ENCODE measurements at regions not wholly inside any gene's neighbourhood (a gene's known extent, or its start where the extent isn't known, plus 50 kb on each side); places are given as distances from the start of the nearest gene placed in this dataset.

GRCh38 chr5:74376187-74376586, 264.3 kb downstream of the ENC1 start:
- no peak for DNase-seq (ENCODE audit: low read depth)

DNA sequence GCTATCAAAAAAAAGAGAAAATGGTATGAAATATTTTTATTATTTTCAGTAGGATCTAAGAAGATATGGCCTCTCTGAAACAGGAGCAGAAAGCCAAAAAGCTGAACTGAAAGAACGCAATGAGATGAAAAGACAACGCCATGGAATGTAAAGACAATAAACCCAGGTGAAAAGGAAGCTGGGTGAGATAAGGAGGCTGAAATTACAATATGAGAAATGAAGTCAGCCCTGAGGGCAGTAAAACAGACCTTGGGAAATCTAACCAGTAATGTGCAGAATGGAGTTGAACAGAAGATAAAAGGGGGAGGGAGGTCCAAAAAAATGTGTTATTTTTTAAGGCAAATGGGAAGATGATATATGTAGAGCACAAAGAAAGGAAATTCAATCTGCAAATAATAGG, 265.3 kb downstream of the ENC1 start:
- DNase-seq (ENCODE audit: low read depth): no peak

- no peak for DNase-seq (ENCODE audit: low read depth)
These were observed 265.9 kb downstream of the ENC1 start for GRCh38 chr5:74374656-74375055.

- DNase-seq (ENCODE audit: low read depth): no peak
These were observed 267.5 kb downstream of the ENC1 start for GRCh38 chr5:74373076-74373475.

- DNase-seq (ENCODE audit: low read depth): no peak
These were observed 267.9 kb downstream of the ENC1 start for GRCh38 chr5:74372502-74373064.

- no peak for DNase-seq (ENCODE audit: low read depth)
These were observed 268.5 kb downstream of the ENC1 start for GRCh38 chr5:74372051-74372450.

- DNase-seq (ENCODE audit: low read depth): no peak
These were observed 268.9 kb downstream of the ENC1 start for GRCh38 chr5:74371621-74372020.

DNA sequence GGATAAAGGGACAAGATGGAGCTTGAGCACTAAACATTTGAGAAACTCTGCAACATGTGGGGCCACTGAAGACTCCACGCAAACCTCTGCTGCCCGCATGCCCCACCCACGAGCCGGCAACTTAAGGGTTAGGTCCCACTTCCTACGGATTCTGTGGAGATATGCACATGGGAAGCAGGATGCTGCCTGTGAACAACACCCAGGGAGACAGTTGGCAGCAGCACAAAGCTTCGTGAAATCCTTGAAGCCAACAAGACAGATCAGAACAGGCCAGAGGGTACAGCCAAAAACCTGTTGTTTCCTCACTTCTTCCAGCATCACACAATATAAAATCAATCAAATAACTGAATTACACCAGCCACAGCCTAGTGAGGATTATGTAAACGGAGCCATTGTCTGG, 270.4 kb downstream of the ENC1 start:
- no peak for DNase-seq (ENCODE audit: low read depth)

GRCh38 chr5:74369173-74369572, 271.4 kb downstream of the ENC1 start:
- DNase-seq (ENCODE audit: low read depth): no peak

DNA sequence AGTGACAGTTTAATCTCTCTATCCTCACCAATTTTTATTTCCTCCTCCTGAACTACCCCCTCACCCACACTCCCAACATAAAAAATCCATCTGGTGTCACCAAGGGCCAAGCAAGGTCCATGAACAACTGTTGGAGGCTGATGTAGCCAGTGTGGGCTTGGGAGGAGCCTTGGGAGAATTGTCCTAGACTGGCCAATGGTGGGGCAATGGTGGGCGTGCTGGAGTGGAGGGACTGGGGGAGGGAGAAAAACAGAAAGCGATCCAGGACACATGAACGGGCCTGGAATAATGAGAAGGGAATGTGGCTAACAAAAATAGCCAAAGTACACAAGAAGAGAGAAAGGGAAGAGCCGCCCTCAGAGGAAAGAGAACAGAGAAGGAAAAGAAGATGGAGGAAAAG, 272.6 kb downstream of the ENC1 start:
- DNase-seq (ENCODE audit: low read depth): no peak

GRCh38 chr5:74367241-74367733, 273.2 kb downstream of the ENC1 start:
- DNase-seq (ENCODE audit: low read depth): no peak

DNA sequence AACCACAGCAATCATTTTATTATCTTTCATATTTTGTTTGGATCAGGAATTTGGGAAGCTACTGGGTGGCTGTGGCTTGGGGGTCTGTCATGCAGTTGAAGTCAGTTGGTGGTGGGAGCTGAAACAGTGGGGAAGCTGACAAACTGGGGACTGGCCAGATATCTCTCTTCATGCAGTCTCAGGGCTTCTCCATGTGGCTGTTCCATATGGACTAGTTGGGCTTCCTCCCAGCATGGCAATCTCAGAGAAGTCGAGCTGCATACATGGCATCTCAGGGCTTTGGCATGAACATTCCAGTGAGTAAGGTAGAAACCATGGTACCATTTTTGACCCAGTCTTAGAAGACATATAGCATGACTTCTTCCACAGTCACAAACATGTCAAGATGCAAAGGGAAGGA, 274.8 kb downstream of the ENC1 start:
- DNase-seq (ENCODE audit: low read depth): no peak

DNA sequence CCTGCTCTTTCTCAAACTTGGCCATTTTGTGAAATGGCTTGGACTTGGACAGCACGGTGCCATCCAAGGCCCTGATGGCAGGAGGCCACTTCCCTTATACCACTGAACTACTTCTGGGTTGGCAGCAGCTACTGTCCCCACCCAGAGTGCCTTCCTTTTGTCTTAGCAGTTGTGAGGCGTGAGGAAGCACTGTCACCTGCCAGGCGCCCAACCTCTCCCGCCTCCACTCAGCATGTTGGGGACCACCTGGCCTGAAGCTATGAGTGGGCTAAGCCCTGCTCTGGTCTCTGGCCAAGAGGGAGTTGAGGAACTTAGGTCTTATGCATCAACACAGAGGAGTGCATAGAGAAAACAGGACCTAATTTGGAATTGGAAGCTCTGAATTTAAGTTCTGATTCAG, 276.0 kb downstream of the ENC1 start:
- no peak for DNase-seq (ENCODE audit: low read depth)

- no peak for DNase-seq (ENCODE audit: low read depth)
These were observed 276.8 kb downstream of the ENC1 start for GRCh38 chr5:74363603-74364205.

DNA sequence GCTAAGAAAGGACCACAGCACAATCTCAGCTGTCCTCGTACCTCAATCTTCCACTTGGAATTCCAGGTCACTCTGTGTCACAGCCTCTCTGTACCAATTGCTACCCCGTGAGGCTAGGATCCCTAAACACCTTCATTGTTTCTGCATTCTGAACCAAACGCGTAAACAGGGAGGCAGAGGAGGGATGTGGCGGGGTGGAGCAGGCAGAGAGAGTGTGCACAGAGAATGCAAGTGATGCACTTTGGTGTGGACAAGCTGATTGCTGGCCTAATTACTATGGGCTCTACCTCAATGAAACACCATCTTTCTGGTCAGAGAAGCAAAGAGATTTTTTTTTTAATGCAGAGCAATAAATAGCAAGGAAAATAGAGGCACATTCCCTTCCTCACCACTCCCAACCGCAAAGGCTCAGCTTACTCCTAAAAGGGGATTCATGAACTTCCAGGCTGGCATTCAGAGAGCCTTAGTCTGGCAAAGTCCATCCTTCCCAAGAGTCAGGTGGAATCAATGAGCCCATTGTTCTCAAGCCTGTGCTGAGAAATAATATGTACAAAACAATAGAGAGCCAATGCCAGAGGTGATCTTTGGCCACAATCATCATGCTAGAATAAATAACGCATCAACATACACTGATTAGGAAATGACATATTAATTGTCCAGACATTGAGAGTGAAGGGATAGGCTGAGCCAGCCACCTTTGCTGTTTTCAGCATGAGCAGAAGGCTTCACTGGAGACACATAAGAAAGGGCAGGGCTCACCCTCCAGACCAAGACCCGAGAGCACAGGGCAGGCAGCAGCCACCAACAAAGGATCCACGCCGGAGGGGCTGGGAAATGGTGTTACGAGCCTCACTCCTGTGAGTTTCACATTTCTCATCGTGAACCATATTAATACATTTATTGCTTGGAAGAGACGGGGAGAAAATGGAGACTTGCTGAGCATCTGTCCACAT, 278.8 kb downstream of the ENC1 start:
- DNase-seq (ENCODE audit: low read depth): no peak

DNA sequence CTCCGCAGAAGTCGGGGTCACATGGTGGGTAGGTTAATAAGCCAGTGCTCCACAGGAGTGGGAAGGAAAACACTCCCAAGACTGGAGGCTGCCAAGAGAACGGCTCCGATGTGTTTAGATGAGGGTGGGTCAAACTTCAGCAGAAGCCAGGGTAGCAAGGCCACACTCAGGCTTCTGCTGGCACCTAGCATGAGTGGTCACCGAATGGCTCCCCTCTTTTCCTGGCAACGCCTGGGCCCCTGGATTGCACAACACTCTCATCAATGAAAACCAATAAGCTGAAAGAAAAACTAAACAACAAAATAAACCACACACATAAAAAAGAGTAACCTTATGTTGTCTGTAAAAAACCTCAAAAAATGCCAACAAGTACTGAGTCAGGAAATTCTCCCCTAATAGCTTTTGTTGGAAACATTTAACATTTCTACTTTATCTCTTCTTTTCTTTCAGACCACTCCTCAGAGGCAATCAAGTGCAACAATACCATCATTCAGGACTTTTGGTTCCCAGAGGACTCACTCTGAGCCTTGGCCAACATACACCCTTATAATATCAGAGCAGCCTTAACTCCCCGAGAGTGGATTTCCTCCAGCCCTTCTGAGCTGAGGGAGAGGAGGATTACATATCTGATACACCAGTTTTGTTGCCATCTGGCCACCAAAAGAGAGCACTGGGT, 279.9 kb downstream of the ENC1 start:
- DNase-seq (ENCODE audit: low read depth): no peak

GRCh38 chr5:74357827-74358226, 282.7 kb downstream of the ENC1 start:
- no peak for DNase-seq (ENCODE audit: low read depth)

GRCh38 chr5:74356009-74356695, 284.4 kb downstream of the ENC1 start:
- DNase-seq (ENCODE audit: low read depth): no peak

DNA sequence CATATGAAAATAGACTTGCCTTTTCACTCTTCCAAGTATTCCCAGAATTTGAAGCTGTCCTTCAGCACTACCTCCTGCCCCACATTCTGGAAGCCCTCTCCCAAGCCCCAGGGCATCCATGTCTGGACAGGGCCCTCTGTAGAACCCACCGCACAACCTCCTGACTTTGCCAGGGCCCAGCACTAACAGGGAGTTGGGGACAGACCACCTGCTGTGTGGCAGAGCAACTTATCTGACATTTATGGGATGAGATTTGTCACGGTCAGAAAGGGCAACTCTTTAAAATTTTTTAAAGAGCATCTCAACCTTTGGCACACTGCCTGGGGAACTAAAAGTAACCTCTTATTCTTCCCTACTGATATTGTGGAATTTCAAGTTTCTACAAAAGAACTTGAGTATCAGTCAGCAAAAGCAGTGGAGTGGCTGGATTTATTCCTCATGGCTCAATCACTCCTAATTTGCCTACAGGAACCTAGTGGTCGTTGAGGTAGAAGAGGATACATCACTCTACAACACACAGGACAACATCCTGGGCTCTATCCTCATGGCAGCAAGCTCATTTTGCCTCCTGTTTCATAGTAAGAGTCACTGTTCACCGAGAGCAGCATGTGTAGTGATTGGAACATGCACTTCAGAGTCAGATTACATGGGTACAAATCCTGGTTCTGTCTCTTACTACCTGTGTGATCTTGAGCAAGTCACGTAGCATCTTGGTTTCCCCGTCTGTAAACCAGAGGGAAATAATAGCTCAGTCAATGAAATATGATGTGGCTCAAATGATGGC, 285.3 kb downstream of the ENC1 start:
- no peak for DNase-seq (ENCODE audit: low read depth)

DNA sequence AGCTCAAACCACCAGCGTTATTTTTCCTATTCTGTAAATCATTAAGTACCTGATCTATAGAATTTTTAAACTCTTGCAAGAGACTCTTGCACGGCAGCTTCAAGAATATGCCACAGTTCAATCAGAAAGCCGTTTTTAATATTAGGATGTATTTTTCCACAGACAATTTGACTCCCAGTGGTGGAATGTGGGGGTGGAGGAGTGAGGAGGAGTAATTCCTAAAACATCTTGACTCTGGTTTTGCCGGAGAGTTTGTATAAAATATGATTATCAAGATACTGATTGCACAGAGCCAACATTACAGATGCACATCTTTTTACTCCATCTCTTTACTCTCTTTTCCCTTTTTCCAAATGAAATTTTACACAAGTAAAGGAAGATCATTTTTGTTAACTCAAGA, 288.3 kb downstream of the ENC1 start:
- DNase-seq (ENCODE audit: low read depth): no peak

Data from stimulated activated CD8-positive, alpha-beta memory T cell treated with anti-CD3 and anti-CD28 coated beads, Interleukin-4, amount 100 ng/mL, for 24 hours (primary cell).